Stimulated activated CD4-positive, alpha-beta T cell treated with anti-CD3 and anti-CD28 coated beads, Interleukin-1b, Interleukin-23, amount 100 ng/mL, for 1 hour (primary cell): ENCODE measurements at regions not wholly inside any gene's neighbourhood (a gene's known extent, or its start where the extent isn't known, plus 50 kb on each side); places are given as distances from the start of the nearest gene placed in this dataset.

Experiments used
- DNase-seq, 2 donors: peaks; one replicate each; pipeline ENCODE4 v3.0.0-alpha.2; 2020; ENCODE audit warnings: low read depth in 2 of 2

GRCh38 chr2:7930800-7931635 lies 750.8 kb upstream of the ID2 start:
- DNase-seq, result no peak

- no peak for DNase-seq
Observed at GRCh38 chr2:7931808-7932207, 750.0 kb upstream of the ID2 start.

- no peak for DNase-seq
Observed at GRCh38 chr2:7933672-7934071, 748.2 kb upstream of the ID2 start.

- no peak for DNase-seq
Observed at GRCh38 chr2:7934476-7934875, 747.4 kb upstream of the ID2 start.

- no peak for DNase-seq
Observed at GRCh38 chr2:7937082-7937481, 744.8 kb upstream of the ID2 start.

- no peak for DNase-seq
Observed at GRCh38 chr2:7940723-7941122, 741.1 kb upstream of the ID2 start.

- no peak for DNase-seq
Observed at GRCh38 chr2:7943446-7943845, 738.4 kb upstream of the ID2 start.

GRCh38 chr2:7945026-7945425 lies 736.8 kb upstream of the ID2 start:
- no peak for DNase-seq

- DNase-seq, result no peak
Observed at GRCh38 chr2:7950035-7950612, 731.7 kb upstream of the ID2 start.

GRCh38 chr2:7951001-7951400 lies 730.9 kb upstream of the ID2 start:
- no peak for DNase-seq

- DNase-seq, result no peak
Observed at GRCh38 chr2:7951490-7951889, 730.4 kb upstream of the ID2 start.

GRCh38 chr2:7952046-7952745 lies 729.7 kb upstream of the ID2 start:
- no peak for DNase-seq

- DNase-seq, result no peak
Observed at GRCh38 chr2:7953195-7953594, 728.7 kb upstream of the ID2 start.

- DNase-seq, result no peak
Observed at GRCh38 chr2:7954234-7954633, 727.6 kb upstream of the ID2 start.

- DNase-seq, result no peak
Observed at GRCh38 chr2:7956126-7956689, 725.6 kb upstream of the ID2 start.

- no peak for DNase-seq
Observed at GRCh38 chr2:7961550-7961949, 720.3 kb upstream of the ID2 start.

GRCh38 chr2:7962161-7962560 lies 719.7 kb upstream of the ID2 start:
- DNase-seq, result no peak

- no peak for DNase-seq
Observed at GRCh38 chr2:7963787-7964186, 718.1 kb upstream of the ID2 start.

GRCh38 chr2:7966032-7966431 lies 715.8 kb upstream of the ID2 start:
- DNase-seq, result no peak

- DNase-seq, result no peak
Observed at GRCh38 chr2:7967707-7968405, 714.0 kb upstream of the ID2 start.

- no peak for DNase-seq
Observed at GRCh38 chr2:7969756-7970515, 711.9 kb upstream of the ID2 start.
